GM18858 (cell line): ENCODE measurements at regions not wholly inside any gene's neighbourhood (a gene's known extent, or its start where the extent isn't known, plus 50 kb on each side); places are given as distances from the start of the nearest gene placed in this dataset.

Source experiments
- ATAC-seq: cut with Tn5 transposase; IDR thresholded peaks from one replicate; pipeline ENCODE4 v1.9.1; 2021; ENCODE audit not compliant: unreplicated experiment

GRCh38 chr12:59927032-59927431, 331.2 kb downstream of the SLC16A7 start:
- no peak for ATAC-seq

- no peak for ATAC-seq
These were observed 332.6 kb downstream of the SLC16A7 start for GRCh38 chr12:59928416-59928815.

- ATAC-seq = no peak
These were observed 333.3 kb downstream of the SLC16A7 start for GRCh38 chr12:59929110-59929509.

- no peak for ATAC-seq
These were observed 338.7 kb downstream of the SLC16A7 start for GRCh38 chr12:59934486-59934885.

- ATAC-seq = no peak
These were observed 340.7 kb downstream of the SLC16A7 start for GRCh38 chr12:59936534-59936933.

- ATAC-seq = no peak
These were observed 341.3 kb downstream of the SLC16A7 start for GRCh38 chr12:59937148-59937547.

GRCh38 chr12:59938190-59938962, 342.5 kb downstream of the SLC16A7 start:
- no peak for ATAC-seq

GRCh38 chr12:59940631-59941342, 345.0 kb downstream of the SLC16A7 start:
- ATAC-seq = no peak

- no peak for ATAC-seq
These were observed 345.6 kb downstream of the SLC16A7 start for GRCh38 chr12:59941461-59941860.

GRCh38 chr12:59944177-59944576, 348.3 kb downstream of the SLC16A7 start:
- ATAC-seq = no peak

- ATAC-seq = no peak
These were observed 350.8 kb downstream of the SLC16A7 start for GRCh38 chr12:59946635-59947034.

GRCh38 chr12:59963546-59963945, 367.7 kb downstream of the SLC16A7 start:
- no peak for ATAC-seq

- ATAC-seq = no peak
These were observed 377.1 kb downstream of the SLC16A7 start for GRCh38 chr12:59972905-59973304.

GRCh38 chr12:59973515-59973914, 377.7 kb downstream of the SLC16A7 start:
- ATAC-seq = no peak

- ATAC-seq = no peak
These were observed 381.9 kb downstream of the SLC16A7 start for GRCh38 chr12:59977779-59978178.

GRCh38 chr12:59980476-59980875, 384.6 kb downstream of the SLC16A7 start:
- no peak for ATAC-seq

GRCh38 chr12:59999291-59999690, 403.5 kb downstream of the SLC16A7 start:
- ATAC-seq = no peak

- ATAC-seq = no peak
These were observed 414.7 kb downstream of the SLC16A7 start for GRCh38 chr12:60010486-60010885.

GRCh38 chr12:60012659-60013058, 416.8 kb downstream of the SLC16A7 start:
- ATAC-seq = no peak

- ATAC-seq = no peak
These were observed 418.6 kb downstream of the SLC16A7 start for GRCh38 chr12:60014436-60014835.

- ATAC-seq = no peak
These were observed 424.2 kb downstream of the SLC16A7 start for GRCh38 chr12:60020068-60020467.

- ATAC-seq = no peak
These were observed 425.4 kb downstream of the SLC16A7 start for GRCh38 chr12:60021235-60021634.
